Large intestine (tissue), 3 donors: ENCODE measurements at regions not wholly inside any gene's neighbourhood (a gene's known extent, or its start where the extent isn't known, plus 50 kb on each side); places are given as distances from the start of the nearest gene placed in this dataset.

Experiments
- DNase-seq, 2 donors: peaks; one replicate each; pipeline versions ENCODE4 v3.0.0 to v3.0.0-alpha.2; 2013
- H3K27ac ChIP-seq: one replicate; pipeline ENCODE4 v1.5.1; 2013; ENCODE audit warnings: low read length
- H3K27me3 ChIP-seq: 2 replicates; pipeline ENCODE4 v1.6.1; 2013; ENCODE audit warnings: low read length; ENCODE audit not compliant: control insufficient read depth, insufficient read depth
- H3K36me3 ChIP-seq: 2 replicates; pipeline ENCODE4 v1.6.1; 2013; ENCODE audit warnings: low read length; ENCODE audit not compliant: control insufficient read depth, insufficient read depth
- H3K4me1 ChIP-seq: one replicate; pipeline ENCODE4 v1.6.1; 2013; ENCODE audit warnings: low read length; ENCODE audit not compliant: control insufficient read depth, insufficient read depth
- H3K4me3 ChIP-seq: one replicate; pipeline ENCODE4 v1.5.1; 2013; ENCODE audit warnings: low read length
- H3K9me3 ChIP-seq: one replicate; pipeline ENCODE4 v1.6.1; 2013; ENCODE audit warnings: mild to moderate bottlenecking, low read depth, low read length, moderate library complexity; ENCODE audit not compliant: control insufficient read depth
- WGBS: methylation state at CpG from one replicate; pipeline ENCODE4 v1.1.5; 2013; ENCODE audit warnings: low lambda C conversion rate; ENCODE audit not compliant: insufficient coverage; 5-methylcytosine and 5-hydroxymethylcytosine counted together

DNA sequence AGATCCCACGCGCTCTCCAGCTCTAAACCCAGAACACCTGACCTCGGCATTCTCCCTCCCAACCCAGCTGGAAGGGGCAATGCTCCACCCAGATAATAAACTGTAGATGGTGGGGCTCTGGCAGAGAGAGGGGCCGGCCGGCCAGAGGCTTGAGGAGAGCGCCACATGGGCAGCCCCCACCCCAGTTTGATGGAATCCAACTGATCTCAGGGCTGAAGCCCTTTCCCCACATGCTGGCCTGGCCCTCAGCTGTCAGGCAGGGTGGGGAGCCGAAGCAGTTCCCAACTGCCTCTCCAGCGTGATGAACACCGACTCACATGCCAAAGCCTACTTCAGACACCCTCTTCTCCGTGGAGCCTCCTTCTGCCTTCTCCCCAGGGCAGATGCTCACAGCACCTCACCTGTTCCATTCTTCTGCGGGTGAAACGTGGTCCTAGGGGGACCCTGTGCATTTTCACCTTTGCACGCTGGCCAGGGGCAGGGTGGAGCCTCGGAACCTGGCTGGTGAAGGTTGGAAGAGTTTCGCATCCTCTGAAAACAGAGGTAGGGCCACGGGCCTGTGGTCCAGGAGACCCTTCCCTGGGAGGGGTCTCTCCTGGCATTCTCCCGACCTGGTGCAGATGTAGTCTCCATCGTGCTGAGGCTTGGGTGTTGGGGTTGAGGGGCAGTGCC is 65.7 kb upstream of the ZNF469 start:
- WGBS = no CpG with 5 or more reads among the region's 18 CpGs
- Histone ChIP-seq H3K36me3 (no peaks in the 10 kb centered on the region), H3K27ac (no peak overlapping the region), H3K27me3 (no peaks in the 10 kb centered on the region), H3K4me1 (peaks cover 5% of the 10 kb centered on the region), H3K9me3 (peaks cover 6% of the 10 kb centered on the region), H3K4me3 (no peak overlapping the region)
- no peak for DNase-seq

DNA sequence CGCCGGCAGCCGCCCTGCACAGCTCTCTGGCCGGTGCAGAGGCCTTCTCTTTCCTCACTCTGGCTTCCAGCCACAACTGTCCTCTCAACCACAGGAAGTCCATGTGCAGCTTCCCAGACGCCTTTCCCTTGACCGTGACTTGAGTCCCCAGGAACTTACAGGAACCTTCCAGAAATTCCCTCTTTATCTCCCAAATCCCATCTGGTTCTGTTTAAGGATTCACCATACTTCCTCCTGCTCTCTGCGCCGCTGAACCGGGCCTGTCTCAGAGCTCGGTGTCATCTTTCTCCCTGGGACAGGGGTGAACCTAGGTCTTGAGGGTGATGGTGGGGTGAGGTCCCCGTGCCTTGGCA is 65.2 kb upstream of the ZNF469 start:
- WGBS = no CpG with 5 or more reads among the region's 11 CpGs
- DNase-seq = no peak
- Histone ChIP-seq H3K27ac (no peak overlapping the region), H3K27me3 (no peaks in the 10 kb centered on the region), H3K36me3 (no peaks in the 10 kb centered on the region), H3K4me1 (peaks cover 5% of the 10 kb centered on the region), H3K9me3 (peaks cover 9% of the 10 kb centered on the region), H3K4me3 (no peak overlapping the region)

DNA sequence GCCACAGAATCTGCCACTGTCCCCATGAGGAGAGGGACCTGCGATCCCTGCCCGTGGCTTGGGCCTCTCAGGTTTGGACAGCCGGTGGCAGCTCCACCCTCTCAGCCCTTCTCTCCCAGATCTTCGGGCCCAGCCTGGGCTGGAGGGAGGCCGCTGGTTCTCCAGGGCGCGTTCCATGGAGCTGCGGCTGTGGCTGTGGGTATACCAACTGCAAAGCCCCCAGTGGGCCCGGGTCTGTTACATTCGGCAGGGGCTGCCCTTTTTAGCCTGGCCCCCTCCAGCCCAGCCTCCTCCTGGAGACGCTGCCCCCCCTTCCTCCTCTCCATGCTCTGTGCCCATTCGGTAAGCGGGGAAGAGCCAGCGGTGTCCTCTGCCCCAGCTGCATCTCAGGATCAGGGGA is 64.7 kb upstream of the ZNF469 start:
- DNase-seq = no peak
- WGBS = no CpG with 5 or more reads among the region's 14 CpGs

DNA sequence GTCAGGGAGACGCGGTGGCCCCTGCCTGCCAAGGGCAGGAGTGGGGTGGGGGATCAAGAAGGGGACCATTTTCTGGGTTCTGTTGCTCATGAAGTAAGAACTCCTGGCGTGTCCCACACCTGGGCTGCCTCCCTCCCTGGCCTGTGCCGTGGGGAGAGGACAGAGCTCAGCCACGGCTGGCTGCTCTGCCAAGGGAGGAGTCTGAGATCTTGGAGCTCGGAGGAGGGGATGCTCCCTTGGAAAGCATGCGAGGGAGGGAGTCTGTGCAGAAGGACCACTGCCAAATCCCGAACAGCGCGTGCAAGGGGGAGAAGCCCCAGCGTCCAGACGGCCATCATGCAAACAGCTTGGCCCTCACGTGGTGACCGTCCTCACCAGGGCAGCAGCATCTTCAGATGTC is 64.2 kb upstream of the ZNF469 start:
- Histone ChIP-seq H3K4me1 (peaks cover 5% of the 10 kb centered on the region), H3K4me3 (no peak overlapping the region), H3K27me3 (no peaks in the 10 kb centered on the region), H3K36me3 (no peaks in the 10 kb centered on the region), H3K9me3 (peaks cover 9% of the 10 kb centered on the region), H3K27ac (no peak overlapping the region)
- DNase-seq = no peak
- no CpG with 5 or more reads among the region's 14 CpGs for WGBS

More for the DNA sequence above, 64.7 kb upstream of the ZNF469 start:
- Histone ChIP-seq H3K36me3 (no peaks in the 10 kb centered on the region), H3K4me1 (peaks cover 5% of the 10 kb centered on the region), H3K27ac (no peak overlapping the region), H3K9me3 (peaks cover 9% of the 10 kb centered on the region), H3K4me3 (no peak overlapping the region), H3K27me3 (no peaks in the 10 kb centered on the region)

DNA sequence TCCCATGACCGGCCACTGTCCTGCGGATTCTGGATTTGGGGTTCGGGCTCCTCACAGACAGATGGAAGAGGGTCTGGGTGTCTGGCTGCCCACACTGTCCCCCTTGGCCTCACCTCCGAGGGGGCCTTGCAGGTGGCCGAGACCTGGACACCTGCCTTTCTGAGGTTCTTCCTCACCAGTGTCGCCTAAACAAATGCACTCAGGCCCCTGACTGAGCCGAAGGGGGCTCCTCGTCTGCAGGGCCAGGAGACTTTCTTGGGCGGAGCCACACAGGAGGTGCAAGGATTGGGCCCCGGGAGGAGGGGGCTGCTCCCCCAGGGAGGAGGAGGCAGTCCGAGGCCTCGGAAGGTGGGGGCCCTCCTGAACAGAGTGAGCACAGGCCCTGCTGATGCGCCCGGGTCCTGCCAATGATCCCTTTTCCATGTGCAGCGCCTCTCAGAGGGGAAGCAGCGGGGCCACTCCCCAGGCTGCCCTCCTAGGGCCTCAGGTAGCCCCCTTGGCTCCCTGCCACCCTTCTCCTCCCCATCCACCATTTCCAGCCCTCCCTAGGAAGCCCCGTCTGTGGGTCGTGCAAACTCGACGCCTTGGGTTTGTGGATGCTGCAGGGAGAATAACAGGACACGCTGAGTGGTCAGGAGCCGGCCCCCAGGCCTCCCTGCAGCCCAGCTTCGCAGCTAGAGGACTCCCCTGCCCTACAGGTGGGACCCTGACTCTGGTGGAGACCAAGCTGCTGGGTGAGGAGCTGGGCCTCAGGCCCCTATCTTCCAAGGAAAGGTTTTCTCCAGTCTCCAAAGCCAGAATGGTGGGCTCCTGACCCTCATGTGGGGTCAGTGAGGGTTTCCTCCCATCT is 63.4 kb upstream of the ZNF469 start:
- Histone ChIP-seq H3K27me3 (no peaks in the 10 kb centered on the region), H3K36me3 (no peaks in the 10 kb centered on the region), H3K9me3 (peaks cover 9% of the 10 kb centered on the region), H3K4me3 (no peak overlapping the region), H3K27ac (no peak overlapping the region), H3K4me1 (peaks cover 5% of the 10 kb centered on the region)
- DNase-seq = no peak
- no CpG with 5 or more reads among the region's 23 CpGs for WGBS

DNA sequence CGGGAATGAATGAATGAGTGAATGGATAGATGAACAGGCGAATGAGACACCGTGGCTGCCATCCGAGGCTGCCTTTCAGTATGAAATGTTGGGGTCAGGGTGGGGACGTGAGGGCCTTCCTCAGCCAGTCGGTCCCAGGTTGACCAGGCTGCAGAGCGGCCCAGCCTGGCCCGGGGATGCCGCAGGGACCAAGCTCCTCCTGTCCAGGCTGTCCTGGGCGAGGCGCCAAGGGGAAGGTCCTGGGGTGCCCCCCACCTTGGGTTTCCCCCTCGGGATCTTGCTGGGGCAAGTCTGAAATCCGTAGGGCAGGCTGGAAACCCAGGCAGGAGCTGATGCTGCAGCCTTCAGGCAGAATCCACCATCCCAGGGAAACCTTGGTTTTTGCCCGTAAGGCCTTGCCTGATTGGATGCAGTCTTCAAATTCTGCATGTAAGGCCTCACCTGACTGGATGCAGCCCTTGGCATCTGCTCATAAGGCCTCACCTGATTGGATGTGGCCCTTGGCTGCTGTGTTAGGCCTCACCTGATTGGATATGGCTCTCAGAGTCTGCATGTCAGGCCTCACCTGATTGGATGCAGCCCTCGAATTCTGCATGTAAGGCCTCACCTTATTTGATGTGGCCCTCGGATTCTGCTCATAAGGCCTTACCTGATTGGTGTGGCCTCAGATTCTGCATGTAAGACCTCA is 61.7 kb upstream of the ZNF469 start:
- no peak for DNase-seq
- Histone ChIP-seq H3K27ac (no peak overlapping the region), H3K9me3 (peaks cover 9% of the 10 kb centered on the region), H3K4me3 (no peak overlapping the region), H3K4me1 (no peaks in the 10 kb centered on the region), H3K36me3 (no peaks in the 10 kb centered on the region), H3K27me3 (no peaks in the 10 kb centered on the region)
- no CpG with 5 or more reads among the region's 16 CpGs for WGBS

DNA sequence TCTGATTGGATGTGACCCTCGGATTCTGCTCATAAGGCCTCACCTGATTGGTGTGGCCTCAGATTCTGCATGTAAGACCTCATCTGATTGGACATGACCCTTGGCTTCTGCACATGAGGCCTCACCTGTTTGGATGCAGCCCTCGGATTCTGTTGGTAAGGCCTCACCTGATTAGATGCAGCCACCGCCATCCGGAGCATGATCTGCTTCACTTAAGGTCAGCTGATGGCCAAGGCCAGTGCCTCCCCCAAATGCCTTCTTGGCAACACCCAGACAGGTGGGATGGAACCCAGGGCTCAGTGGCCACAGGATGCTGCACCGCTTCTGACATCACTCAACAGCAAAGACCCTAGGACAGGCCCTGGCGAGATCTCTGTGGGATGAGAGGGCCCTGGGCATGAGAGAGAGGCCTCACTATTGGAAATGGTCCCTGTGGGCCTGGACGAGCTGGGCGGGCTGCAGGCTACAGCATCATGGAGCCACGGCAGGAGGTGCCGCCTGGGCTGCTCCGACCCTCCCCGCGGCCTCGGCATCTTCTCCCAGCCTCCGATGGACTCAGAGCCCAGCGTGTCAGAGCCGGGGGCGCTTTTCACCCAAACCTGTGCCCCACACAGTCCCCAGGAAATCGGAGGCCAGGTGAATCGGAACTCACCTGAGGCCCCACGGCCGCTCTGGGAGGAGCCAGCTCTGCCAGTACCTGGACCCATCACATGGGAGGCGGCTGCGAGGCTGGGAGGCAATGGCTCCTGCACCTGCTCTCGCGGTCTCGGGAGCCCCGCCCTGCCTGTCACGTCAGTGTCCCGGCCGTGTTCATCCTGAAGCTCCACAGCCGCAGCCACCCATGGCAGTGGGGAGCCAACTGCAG is 60.9 kb upstream of the ZNF469 start:
- WGBS = no CpG with 5 or more reads among the region's 32 CpGs
- H3K27me3 ChIP-seq = no peaks in the 10 kb centered on the region
- no peak for DNase-seq

DNA sequence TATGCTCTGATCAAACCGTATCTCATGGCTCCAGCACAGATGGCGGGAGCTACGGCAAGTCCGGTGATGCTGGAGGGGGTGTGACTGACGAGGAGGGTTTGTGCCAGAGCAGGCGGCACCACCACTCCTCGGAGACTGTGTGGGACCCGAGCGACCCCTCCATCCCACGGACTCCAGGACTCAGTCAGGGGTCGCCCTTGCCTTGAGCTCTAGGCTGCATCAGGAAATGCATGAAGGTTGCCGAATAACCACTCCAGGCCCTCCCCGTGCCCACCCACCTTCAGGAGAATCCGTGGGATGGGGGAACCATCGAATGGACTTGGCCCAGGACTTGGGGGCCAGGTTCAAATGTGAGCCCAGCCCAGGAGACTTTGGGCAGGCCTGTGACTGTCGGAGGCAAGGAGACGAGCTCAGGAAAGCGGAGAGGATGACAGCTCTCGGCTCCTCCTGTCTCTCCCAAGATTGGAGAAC is 60.2 kb upstream of the ZNF469 start:
- no CpG with 5 or more reads among the region's 19 CpGs for WGBS
- Histone ChIP-seq H3K4me1 (no peaks in the 10 kb centered on the region), H3K27me3 (no peaks in the 10 kb centered on the region), H3K27ac (no peak overlapping the region), H3K9me3 (peaks cover 9% of the 10 kb centered on the region), H3K36me3 (no peaks in the 10 kb centered on the region), H3K4me3 (no peak overlapping the region)
- no peak for DNase-seq

More for the DNA sequence above, 60.9 kb upstream of the ZNF469 start:
- Histone ChIP-seq H3K4me3 (no peak overlapping the region), H3K9me3 (peaks cover 9% of the 10 kb centered on the region), H3K36me3 (no peaks in the 10 kb centered on the region), H3K27ac (no peak overlapping the region), H3K4me1 (no peaks in the 10 kb centered on the region)

DNA sequence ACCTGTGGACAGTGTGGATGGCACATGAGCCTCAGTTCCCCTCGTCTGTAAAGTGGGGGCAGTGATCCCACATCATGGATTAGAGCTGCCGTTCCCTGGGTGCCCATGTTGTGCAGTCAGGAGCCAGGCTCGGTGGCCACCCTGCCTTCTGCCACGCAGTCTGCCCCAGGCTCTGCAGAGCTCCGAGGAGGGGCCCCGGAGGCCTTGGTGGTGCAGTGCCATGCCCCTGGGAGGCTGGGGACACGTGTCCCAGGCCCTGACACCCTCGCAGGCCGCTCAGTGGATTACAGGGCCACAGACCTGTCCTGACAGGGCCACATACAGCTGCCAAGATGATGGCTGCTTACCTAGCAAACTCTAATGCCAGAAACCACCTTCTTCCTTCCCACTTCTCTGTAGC is 59.7 kb upstream of the ZNF469 start:
- Histone ChIP-seq H3K4me1 (no peaks in the 10 kb centered on the region), H3K27me3 (no peaks in the 10 kb centered on the region), H3K36me3 (no peaks in the 10 kb centered on the region), H3K27ac (no peak overlapping the region), H3K4me3 (no peak overlapping the region), H3K9me3 (peaks cover 9% of the 10 kb centered on the region)
- no peak for DNase-seq
- no CpG with 5 or more reads among the region's 9 CpGs for WGBS
